GM13976 (cell line): ENCODE measurements at regions not wholly inside any gene's neighbourhood (a gene's known extent, or its start where the extent isn't known, plus 50 kb on each side); places are given as distances from the start of the nearest gene placed in this dataset.
A peak's percentile ranks its signal among the peaks of the same experiment; 100 is the strongest.

Source experiments
- DNase-seq: peaks from one replicate; pipeline ENCODE4 v3.0.0; 2012; ENCODE audit warnings: low spot score
- CTCF ChIP-seq: IDR thresholded peaks from 2 replicates; pipeline ENCODE4 v1.5.1; 2012; ENCODE audit warnings: borderline replicate concordance, mild to moderate bottlenecking; ENCODE audit not compliant: insufficient read depth; ENCODE audit errors: extremely low read depth, missing control alignments, control extremely low read depth
- in situ Hi-C: fragments of 300-500 bp; cut with MboI; formaldehyde crosslinking; loops from one replicate; pipeline ENCODE4 v1.12.0; 2022; ENCODE audit warnings: low sequenced_read_pairs, mixed read lengths, inconsistent platforms; ENCODE audit not compliant: unreplicated experiment

GRCh38 chr7:22561321-22561811 is 61.4 kb upstream of the STEAP1B start:
- no peak for DNase-seq
- TF ChIP-seq CTCF = no peak
- in situ Hi-C loops = loop anchor here (5.0 kb wide), 1 partner anchor 166 kb away; the partner anchor contains the start of gene IL6

- DNase-seq = peak; percentile 71
- in situ Hi-C loops = loop anchor here (5.0 to 10.0 kb wide), 2 partner anchors 167 to 495 kb away; partner anchors contain the start of gene IL6
These were observed 60.0 kb upstream of the STEAP1B start for GRCh38 chr7:22559829-22560489.

GRCh38 chr7:22557167-22557566 is 57.2 kb upstream of the STEAP1B start:
- DNase-seq = no peak
- in situ Hi-C loops = loop anchor here (10.0 kb wide), 1 partner anchor 498 kb away; no protein-coding TSS in a partner anchor
- no peak for TF ChIP-seq CTCF

More at GRCh38 chr7:22559829-22560489, 60.0 kb upstream of the STEAP1B start:
- TF ChIP-seq CTCF = peak; percentile 82

- in situ Hi-C loops = loop anchor here (10.0 kb wide), 1 partner anchor 499 kb away; no protein-coding TSS in a partner anchor
- no peak for TF ChIP-seq CTCF
- DNase-seq = no peak
These were observed 55.5 kb upstream of the STEAP1B start for GRCh38 chr7:22555476-22555875.

- DNase-seq = no peak
- TF ChIP-seq CTCF = no peak
- in situ Hi-C loops = loop anchor here (10.0 kb wide), 1 partner anchor 501 kb away; no protein-coding TSS in a partner anchor
These were observed 54.2 kb upstream of the STEAP1B start for GRCh38 chr7:22554184-22554583.

GRCh38 chr7:22551768-22552513 is 52.0 kb upstream of the STEAP1B start:
- in situ Hi-C loops = loop anchor here (10.0 kb wide), 1 partner anchor 503 kb away; no protein-coding TSS in a partner anchor
- TF ChIP-seq CTCF = no peak
- peak; percentile 42 for DNase-seq
